HL-60 (cell line): ENCODE measurements at regions not wholly inside any gene's neighbourhood (a gene's known extent, or its start where the extent isn't known, plus 50 kb on each side); places are given as distances from the start of the nearest gene placed in this dataset.

Experiments used
- DNase-seq, 2 experiments: peaks; one replicate each; pipeline ENCODE4 v3.0.0-alpha.2; 2010 to 2020; ENCODE audit warnings: low read depth in 1 of 2, low spot score in 1 of 2
- H3K27ac ChIP-seq: fragments of 250-450 bp; sonication (Bioruptor Pico); replicated peaks from 2 replicates; pipeline ENCODE4 v1.5.1; 2020; ENCODE audit warnings: mild to moderate bottlenecking, moderate library complexity
- H3K27me3 ChIP-seq: fragments of 250-450 bp; sonication (Bioruptor Pico); 2 replicates; pipeline ENCODE4 v1.5.1; 2021; ENCODE audit warnings: mild to moderate bottlenecking, moderate library complexity; ENCODE audit not compliant: insufficient read depth, poor library complexity, severe bottlenecking
- H3K4me3 ChIP-seq: replicated peaks from 2 replicates; pipeline ENCODE4 v1.5.1; 2011; ENCODE audit warnings: mild to moderate bottlenecking, control low read depth, low read length; ENCODE audit not compliant: insufficient read depth
- GABPA ChIP-seq: IDR thresholded peaks from 2 replicates; pipeline ENCODE4 v1.6.1; 2012; ENCODE audit warnings: low read depth
- POLR2AphosphoS5 ChIP-seq: IDR thresholded peaks from 2 replicates; pipeline ENCODE4 v1.6.1; 2012; ENCODE audit warnings: low read depth
- REST ChIP-seq: IDR thresholded peaks from 2 replicates; pipeline ENCODE4 v1.6.1; 2012; ENCODE audit warnings: low read depth; ENCODE audit not compliant: insufficient replicate concordance
- SPI1 ChIP-seq: IDR thresholded peaks from 2 replicates; pipeline ENCODE4 v1.6.1; 2012; ENCODE audit warnings: low read depth, mild to moderate bottlenecking, borderline replicate concordance
- TF ChIP-seq, protein P1 (sequence below): IDR thresholded peaks from one replicate; pipeline ENCODE4 v1.5.1; 2011; ENCODE audit warnings: low read length, control low read depth, inconsistent platforms; ENCODE audit not compliant: insufficient read depth

DNA sequence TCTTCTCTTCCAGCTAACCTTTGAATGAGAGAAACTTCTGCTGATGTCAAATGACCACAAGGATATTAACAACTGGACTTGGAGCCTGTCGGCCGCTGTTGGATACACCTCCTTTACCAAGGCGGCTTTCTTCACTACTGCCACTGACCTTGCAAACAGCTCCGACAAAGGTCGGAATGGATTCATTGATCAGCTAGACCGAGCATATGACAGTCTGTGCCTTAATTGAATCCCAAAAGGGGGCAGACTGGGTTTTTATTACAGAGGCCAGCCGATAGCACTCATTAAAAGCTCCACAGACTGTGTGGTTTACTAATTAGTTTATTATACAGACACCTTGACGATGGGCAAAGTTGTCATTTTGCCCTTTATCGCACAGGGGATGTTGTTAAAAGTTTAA is 394.5 kb downstream of the RERGL start:
- H3K27ac ChIP-seq, result no peak overlapping the region
- TF ChIP-seq SPI1 (no peak), REST (no peak), POLR2AphosphoS5 (no peak), GABPA (no peak)
- TF ChIP-seq, protein P1, sequence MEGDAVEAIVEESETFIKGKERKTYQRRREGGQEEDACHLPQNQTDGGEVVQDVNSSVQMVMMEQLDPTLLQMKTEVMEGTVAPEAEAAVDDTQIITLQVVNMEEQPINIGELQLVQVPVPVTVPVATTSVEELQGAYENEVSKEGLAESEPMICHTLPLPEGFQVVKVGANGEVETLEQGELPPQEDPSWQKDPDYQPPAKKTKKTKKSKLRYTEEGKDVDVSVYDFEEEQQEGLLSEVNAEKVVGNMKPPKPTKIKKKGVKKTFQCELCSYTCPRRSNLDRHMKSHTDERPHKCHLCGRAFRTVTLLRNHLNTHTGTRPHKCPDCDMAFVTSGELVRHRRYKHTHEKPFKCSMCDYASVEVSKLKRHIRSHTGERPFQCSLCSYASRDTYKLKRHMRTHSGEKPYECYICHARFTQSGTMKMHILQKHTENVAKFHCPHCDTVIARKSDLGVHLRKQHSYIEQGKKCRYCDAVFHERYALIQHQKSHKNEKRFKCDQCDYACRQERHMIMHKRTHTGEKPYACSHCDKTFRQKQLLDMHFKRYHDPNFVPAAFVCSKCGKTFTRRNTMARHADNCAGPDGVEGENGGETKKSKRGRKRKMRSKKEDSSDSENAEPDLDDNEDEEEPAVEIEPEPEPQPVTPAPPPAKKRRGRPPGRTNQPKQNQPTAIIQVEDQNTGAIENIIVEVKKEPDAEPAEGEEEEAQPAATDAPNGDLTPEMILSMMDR, result no peak
- H3K27me3 ChIP-seq, result no peaks in the 10 kb centered on the region
- DNase-seq, result no peak
- H3K4me3 ChIP-seq, result no peak overlapping the region

GRCh38 chr12:17691369-17691768 is 398.6 kb downstream of the RERGL start:
- no peaks in the 10 kb centered on the region for H3K27me3 ChIP-seq
- no peak for DNase-seq
- no peak for TF ChIP-seq REST
- no peak for TF ChIP-seq SPI1
- TF ChIP-seq, protein P1, result no peak
- no peak for TF ChIP-seq GABPA
- no peak overlapping the region for H3K4me3 ChIP-seq
- no peak overlapping the region for H3K27ac ChIP-seq

DNA sequence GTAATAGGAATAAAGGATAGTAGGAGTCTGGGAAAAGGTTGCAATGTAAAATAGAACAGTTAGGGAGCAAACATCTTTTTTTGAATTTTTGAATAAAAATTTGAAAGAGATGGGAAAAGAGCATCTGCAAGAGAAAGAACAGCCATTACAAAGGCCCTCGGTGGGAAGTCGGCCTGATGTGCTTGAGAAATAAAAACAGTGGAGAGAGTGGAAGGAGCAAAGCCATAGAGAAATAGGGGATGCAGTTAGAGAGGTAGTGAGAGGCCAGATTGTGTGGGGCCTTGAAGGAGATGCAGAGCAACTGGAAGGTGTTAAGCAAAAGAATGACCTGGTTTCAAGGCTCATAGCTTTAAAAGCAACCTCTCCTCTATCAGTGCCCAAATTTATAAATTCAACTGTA is 409.8 kb downstream of the RERGL start:
- no peaks in the 10 kb centered on the region for H3K27me3 ChIP-seq
- no peak overlapping the region for H3K27ac ChIP-seq
- DNase-seq, result no peak
- H3K4me3 ChIP-seq, result no peak overlapping the region
- TF ChIP-seq GABPA, result no peak
- TF ChIP-seq POLR2AphosphoS5, result no peak
- no peak for TF ChIP-seq SPI1
- no peak for TF ChIP-seq REST
- TF ChIP-seq, protein P1, result no peak
